ENCODE measurements at regions not wholly inside any gene's neighbourhood (a gene's known extent, or its start where the extent isn't known, plus 50 kb on each side); places are given as distances from the start of the nearest gene placed in this dataset.

GRCh38 chr2:145085612-145086011 is 565.7 kb upstream of the ZEB2 start:
- no peak for DNase-seq

- no peak for DNase-seq
Observed at GRCh38 chr2:145080426-145080825, 560.5 kb upstream of the ZEB2 start.

- no peak for DNase-seq
Observed at GRCh38 chr2:145079641-145080040, 559.7 kb upstream of the ZEB2 start.

GRCh38 chr2:145078923-145079322 is 559.0 kb upstream of the ZEB2 start:
- DNase-seq, result no peak

GRCh38 chr2:145076085-145076484 is 556.2 kb upstream of the ZEB2 start:
- DNase-seq, result no peak

GRCh38 chr2:145075454-145076062 is 555.6 kb upstream of the ZEB2 start:
- no peak for DNase-seq

- no peak for DNase-seq
Observed at GRCh38 chr2:145070703-145071102, 550.8 kb upstream of the ZEB2 start.

GRCh38 chr2:145068509-145068908 is 548.6 kb upstream of the ZEB2 start:
- no peak for DNase-seq

- no peak for DNase-seq
Observed at GRCh38 chr2:145067549-145068030, 547.7 kb upstream of the ZEB2 start.

GRCh38 chr2:145066856-145067548 is 547.1 kb upstream of the ZEB2 start:
- no peak for DNase-seq

GRCh38 chr2:145066151-145066661 is 546.3 kb upstream of the ZEB2 start:
- DNase-seq, result no peak

- DNase-seq, result no peak
Observed at GRCh38 chr2:145065342-145065741, 545.4 kb upstream of the ZEB2 start.

GRCh38 chr2:145064511-145064910 is 544.6 kb upstream of the ZEB2 start:
- DNase-seq, result no peak

GRCh38 chr2:145060876-145061275 is 541.0 kb upstream of the ZEB2 start:
- DNase-seq, result no peak

GRCh38 chr2:145059914-145060313 is 540.0 kb upstream of the ZEB2 start:
- DNase-seq, result no peak

- no peak for DNase-seq
Observed at GRCh38 chr2:145059343-145059742, 539.4 kb upstream of the ZEB2 start.

- DNase-seq, result no peak
Observed at GRCh38 chr2:145058457-145058856, 538.5 kb upstream of the ZEB2 start.

- DNase-seq, result no peak
Observed at GRCh38 chr2:145055651-145056050, 535.7 kb upstream of the ZEB2 start.

- DNase-seq, result no peak
Observed at GRCh38 chr2:145050134-145050533, 530.2 kb upstream of the ZEB2 start.

- DNase-seq, result no peak
Observed at GRCh38 chr2:145049475-145049874, 529.6 kb upstream of the ZEB2 start.

- no peak for DNase-seq
Observed at GRCh38 chr2:145047554-145047953, 527.6 kb upstream of the ZEB2 start.

GRCh38 chr2:145044491-145044890 is 524.6 kb upstream of the ZEB2 start:
- no peak for DNase-seq

GRCh38 chr2:145043399-145043834 is 523.5 kb upstream of the ZEB2 start:
- DNase-seq, result no peak

- no peak for DNase-seq
Observed at GRCh38 chr2:145041706-145042105, 521.8 kb upstream of the ZEB2 start.

- no peak for DNase-seq
Observed at GRCh38 chr2:145040433-145040832, 520.5 kb upstream of the ZEB2 start.
